ENCODE measurements at regions not wholly inside any gene's neighbourhood (a gene's known extent, or its start where the extent isn't known, plus 50 kb on each side); places are given as distances from the start of the nearest gene placed in this dataset.
A peak's percentile ranks its signal among the peaks of the same experiment; 100 is the strongest.

- no peak overlapping the region for H3K4me3 ChIP-seq (ENCODE audit: low read length)
- no peaks in the 10 kb centered on the region for H3K4me1 ChIP-seq (ENCODE audit: control insufficient read depth, insufficient read depth, low read length)
- H3K27me3 ChIP-seq (ENCODE audit: control insufficient read depth, insufficient read depth) = no peaks in the 10 kb centered on the region
- no peak for DNase-seq
- 85% methylated on average over 1 of the region's 1 CpG for WGBS
- H3K27ac ChIP-seq (ENCODE audit: low read length) = no peak overlapping the region
- ATAC-seq = no peak
- intact Hi-C loops (cut with DNase I) = no loop called here
- no peaks in the 10 kb centered on the region for H3K9me3 ChIP-seq (ENCODE audit: control insufficient read depth, low read length)
These were observed 371.2 kb downstream of the SH2D1A start for GRCh38 chrX:124717537-124717936.

GRCh38 chrX:124719060-124719459 is 372.7 kb downstream of the SH2D1A start:
- intact Hi-C loops (cut with DNase I) = no loop called here
- WGBS = 33% methylated on average over 2 of the region's 2 CpGs
- Histone ChIP-seq H3K4me1 (ENCODE audit: control insufficient read depth, insufficient read depth, low read length) (no peaks in the 10 kb centered on the region), H3K9me3 (ENCODE audit: control insufficient read depth, low read length) (no peaks in the 10 kb centered on the region), H3K4me3 (ENCODE audit: low read length) (no peak overlapping the region), H3K27me3 (ENCODE audit: control insufficient read depth, insufficient read depth) (no peaks in the 10 kb centered on the region), H3K27ac (ENCODE audit: low read length) (no peak overlapping the region)
- no peak for ATAC-seq
- no peak for DNase-seq

- Histone ChIP-seq H3K27me3 (ENCODE audit: control insufficient read depth, insufficient read depth) (no peaks in the 10 kb centered on the region), H3K4me3 (ENCODE audit: low read length) (no peak overlapping the region), H3K4me1 (ENCODE audit: control insufficient read depth, insufficient read depth, low read length) (no peaks in the 10 kb centered on the region), H3K27ac (ENCODE audit: low read length) (no peak overlapping the region), H3K9me3 (ENCODE audit: control insufficient read depth, low read length) (no peaks in the 10 kb centered on the region)
- DNase-seq (no peak), ATAC-seq (no peak)
- WGBS = 95% methylated on average over 2 of the region's 2 CpGs
- intact Hi-C loops (cut with DNase I) = no loop called here
These were observed 374.2 kb downstream of the SH2D1A start for GRCh38 chrX:124720532-124720931.

GRCh38 chrX:124725502-124725901 is 379.1 kb downstream of the SH2D1A start:
- WGBS = 71% methylated on average over 1 of the region's 1 CpG
- DNase-seq (no peak), ATAC-seq (no peak)
- intact Hi-C loops (cut with DNase I) = no loop called here
- H3K4me3 ChIP-seq (ENCODE audit: low read length) = no peak overlapping the region
- H3K27ac ChIP-seq (ENCODE audit: low read length) = no peak overlapping the region
- H3K9me3 ChIP-seq (ENCODE audit: control insufficient read depth, low read length) = no peaks in the 10 kb centered on the region
- no peaks in the 10 kb centered on the region for H3K4me1 ChIP-seq (ENCODE audit: control insufficient read depth, insufficient read depth, low read length)
- H3K27me3 ChIP-seq (ENCODE audit: control insufficient read depth, insufficient read depth) = no peaks in the 10 kb centered on the region

- intact Hi-C loops (cut with DNase I) = no loop called here
- H3K9me3 ChIP-seq (ENCODE audit: control insufficient read depth, low read length) = no peaks in the 10 kb centered on the region
- DNase-seq (no peak), ATAC-seq (no peak)
- H3K4me1 ChIP-seq (ENCODE audit: control insufficient read depth, insufficient read depth, low read length) = no peaks in the 10 kb centered on the region
- H3K27ac ChIP-seq (ENCODE audit: low read length) = no peak overlapping the region
- no peaks in the 10 kb centered on the region for H3K27me3 ChIP-seq (ENCODE audit: control insufficient read depth, insufficient read depth)
- 69% methylated on average over 2 of the region's 2 CpGs for WGBS
- H3K4me3 ChIP-seq (ENCODE audit: low read length) = no peak overlapping the region
These were observed 379.9 kb downstream of the SH2D1A start for GRCh38 chrX:124726292-124726691.

- Histone ChIP-seq H3K9me3 (ENCODE audit: control insufficient read depth, low read length) (no peaks in the 10 kb centered on the region), H3K4me3 (ENCODE audit: low read length) (no peak overlapping the region), H3K4me1 (ENCODE audit: control insufficient read depth, insufficient read depth, low read length) (no peaks in the 10 kb centered on the region), H3K27me3 (ENCODE audit: control insufficient read depth, insufficient read depth) (no peaks in the 10 kb centered on the region), H3K27ac (ENCODE audit: low read length) (no peak overlapping the region)
- DNase-seq (no peak), ATAC-seq (no peak)
- 95% methylated on average over 1 of the region's 1 CpG for WGBS
- intact Hi-C loops (cut with DNase I) = no loop called here
These were observed 380.5 kb downstream of the SH2D1A start for GRCh38 chrX:124726881-124727280.

- H3K27ac ChIP-seq (ENCODE audit: low read length) = no peak overlapping the region
- H3K27me3 ChIP-seq (ENCODE audit: control insufficient read depth, insufficient read depth) = no peaks in the 10 kb centered on the region
- intact Hi-C loops (cut with DNase I) = no loop called here
- DNase-seq = peak in 1 of 3 donors; percentile 19
- no peak for ATAC-seq
- no peaks in the 10 kb centered on the region for H3K9me3 ChIP-seq (ENCODE audit: control insufficient read depth, low read length)
- no peaks in the 10 kb centered on the region for H3K4me1 ChIP-seq (ENCODE audit: control insufficient read depth, insufficient read depth, low read length)
- WGBS = 45% methylated on average over 9 of the region's 9 CpGs
- H3K4me3 ChIP-seq (ENCODE audit: low read length) = no peak overlapping the region
These were observed 390.3 kb downstream of the SH2D1A start for GRCh38 chrX:124736553-124737270.

- intact Hi-C loops (cut with DNase I) = no loop called here
- no peaks in the 10 kb centered on the region for H3K4me1 ChIP-seq (ENCODE audit: control insufficient read depth, insufficient read depth, low read length)
- H3K4me3 ChIP-seq (ENCODE audit: low read length) = no peak overlapping the region
- H3K27ac ChIP-seq (ENCODE audit: low read length) = no peak overlapping the region
- WGBS = 35% methylated on average over 4 of the region's 4 CpGs
- DNase-seq = peak in 1 of 3 donors; percentile 13
- no peaks in the 10 kb centered on the region for H3K27me3 ChIP-seq (ENCODE audit: control insufficient read depth, insufficient read depth)
- no peaks in the 10 kb centered on the region for H3K9me3 ChIP-seq (ENCODE audit: control insufficient read depth, low read length)
- no peak for ATAC-seq
These were observed 391.4 kb downstream of the SH2D1A start for GRCh38 chrX:124737771-124738170.

- ATAC-seq = no peak
These were observed 400.9 kb downstream of the SH2D1A start for GRCh38 chrX:124747295-124747694.

GRCh38 chrX:124764354-124764753 is 418.0 kb downstream of the SH2D1A start:
- H3K27ac ChIP-seq (ENCODE audit: low read length) = no peak overlapping the region
- H3K9me3 ChIP-seq (ENCODE audit: control insufficient read depth, low read length) = no peaks in the 10 kb centered on the region
- DNase-seq = no peak
- 80% methylated on average over 1 of the region's 1 CpG for WGBS
- intact Hi-C loops (cut with DNase I) = no loop called here
- no peaks in the 10 kb centered on the region for H3K27me3 ChIP-seq (ENCODE audit: control insufficient read depth, insufficient read depth)
- H3K4me3 ChIP-seq (ENCODE audit: low read length) = no peak overlapping the region
- no peak for ATAC-seq
- H3K4me1 ChIP-seq (ENCODE audit: control insufficient read depth, insufficient read depth, low read length) = no peaks in the 10 kb centered on the region

More at GRCh38 chrX:124747295-124747694, 400.9 kb downstream of the SH2D1A start:
- no peak overlapping the region for H3K27ac ChIP-seq (ENCODE audit: low read length)
- DNase-seq = no peak
- WGBS = 83% methylated on average over 2 of the region's 2 CpGs
- no peaks in the 10 kb centered on the region for H3K9me3 ChIP-seq (ENCODE audit: control insufficient read depth, low read length)
- intact Hi-C loops (cut with DNase I) = no loop called here
- H3K27me3 ChIP-seq (ENCODE audit: control insufficient read depth, insufficient read depth) = no peaks in the 10 kb centered on the region
- H3K4me1 ChIP-seq (ENCODE audit: control insufficient read depth, insufficient read depth, low read length) = no peaks in the 10 kb centered on the region
- H3K4me3 ChIP-seq (ENCODE audit: low read length) = no peak overlapping the region

- Histone ChIP-seq H3K27me3 (ENCODE audit: control insufficient read depth, insufficient read depth) (no peaks in the 10 kb centered on the region), H3K27ac (ENCODE audit: low read length) (no peak overlapping the region), H3K9me3 (ENCODE audit: control insufficient read depth, low read length) (no peaks in the 10 kb centered on the region), H3K4me1 (ENCODE audit: control insufficient read depth, insufficient read depth, low read length) (no peaks in the 10 kb centered on the region), H3K4me3 (ENCODE audit: low read length) (no peak overlapping the region)
- intact Hi-C loops (cut with DNase I) = no loop called here
- no peak for DNase-seq
- no peak for ATAC-seq
- WGBS = 62% methylated on average over 3 of the region's 3 CpGs
These were observed 422.8 kb downstream of the SH2D1A start for GRCh38 chrX:124769166-124769565.

- H3K4me3 ChIP-seq (ENCODE audit: low read length) = no peak overlapping the region
- H3K4me1 ChIP-seq (ENCODE audit: control insufficient read depth, insufficient read depth, low read length) = no peaks in the 10 kb centered on the region
- H3K27me3 ChIP-seq (ENCODE audit: control insufficient read depth, insufficient read depth) = no peaks in the 10 kb centered on the region
- intact Hi-C loops (cut with DNase I) = no loop called here
- DNase-seq (no peak), ATAC-seq (no peak)
- H3K27ac ChIP-seq (ENCODE audit: low read length) = no peak overlapping the region
- WGBS = 93% methylated on average over 2 of the region's 2 CpGs
- H3K9me3 ChIP-seq (ENCODE audit: control insufficient read depth, low read length) = no peaks in the 10 kb centered on the region
These were observed 424.9 kb downstream of the SH2D1A start for GRCh38 chrX:124771292-124771691.
